NCI-H446 (cell line): ENCODE measurements at regions not wholly inside any gene's neighbourhood (a gene's known extent, or its start where the extent isn't known, plus 50 kb on each side); places are given as distances from the start of the nearest gene placed in this dataset.

ENCODE experiments used
- DNase-seq, 2 experiments: peaks; one replicate each; lab custom pipeline; 2025; lab: John Stamatoyannopoulos, UW

DNA sequence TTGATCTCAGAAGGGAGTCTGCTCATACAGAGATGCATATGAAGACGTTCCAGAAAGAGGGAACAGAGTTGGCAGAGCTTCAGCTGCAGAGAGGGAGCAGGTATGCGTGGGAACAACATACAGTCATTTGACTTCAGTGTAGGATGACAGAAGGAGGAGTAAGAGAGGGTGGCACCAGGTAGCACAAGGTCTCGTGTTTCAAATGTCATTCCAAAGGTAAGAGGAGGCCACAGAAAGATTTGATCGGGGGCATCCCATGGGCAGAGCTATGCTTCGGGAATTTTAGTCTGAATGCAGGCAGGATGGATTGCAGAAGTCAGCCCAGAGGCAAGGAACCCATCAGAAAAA lies 367.1 kb downstream of the CDK5RAP2 start:
- no peak for DNase-seq

DNA sequence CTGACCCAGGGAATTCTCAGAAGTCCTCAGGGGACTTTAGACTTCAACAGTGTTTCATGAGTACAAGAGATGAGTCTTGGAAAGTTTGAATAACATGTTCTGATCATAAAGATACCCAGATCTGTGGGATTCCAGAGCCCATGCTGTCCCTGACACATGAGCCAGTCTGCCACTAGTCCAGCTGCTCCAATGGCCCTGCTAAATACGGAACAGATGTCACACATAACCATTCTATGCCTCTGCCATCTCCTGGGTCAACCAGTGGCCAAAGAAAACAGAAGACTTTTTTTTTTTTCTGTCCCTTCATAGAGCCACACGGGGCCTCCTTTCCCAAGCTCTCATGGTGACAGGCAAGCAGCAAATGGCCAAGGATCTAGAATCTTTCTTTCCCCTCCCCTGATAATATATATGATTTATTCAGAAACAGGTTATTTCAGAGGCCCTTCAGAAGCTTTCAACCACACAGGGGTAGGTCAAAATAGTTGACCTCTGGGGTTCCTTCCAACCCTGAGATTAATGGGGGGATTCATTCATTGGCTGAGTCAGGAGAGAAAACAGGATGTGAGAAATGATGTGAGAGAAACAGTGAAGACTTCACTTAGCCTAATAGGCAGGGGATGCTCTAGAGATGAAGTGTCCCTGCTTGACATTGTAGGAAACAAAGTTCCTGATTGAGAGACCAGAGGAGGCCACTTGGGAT lies 367.7 kb downstream of the CDK5RAP2 start:
- no peak for DNase-seq

DNA sequence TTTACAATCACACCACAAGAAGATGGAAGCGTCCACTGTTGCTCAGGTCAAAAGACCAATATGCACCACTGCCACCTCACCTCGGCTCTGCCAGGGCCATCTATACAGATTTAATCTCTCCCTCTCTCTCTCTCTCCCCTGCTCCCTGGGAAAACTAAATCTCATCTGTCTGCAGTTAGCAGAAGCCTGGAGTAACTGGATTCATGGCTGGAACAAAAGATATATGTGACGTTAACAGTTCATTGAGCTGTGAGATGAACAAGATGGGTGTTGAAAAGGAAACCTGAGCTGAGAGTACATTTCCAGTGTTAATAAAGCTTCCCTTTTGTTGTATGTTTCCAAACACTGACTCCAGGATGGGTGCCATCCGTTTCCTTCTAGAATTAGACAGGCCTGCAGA lies 369.7 kb downstream of the CDK5RAP2 start:
- no peak for DNase-seq

DNA sequence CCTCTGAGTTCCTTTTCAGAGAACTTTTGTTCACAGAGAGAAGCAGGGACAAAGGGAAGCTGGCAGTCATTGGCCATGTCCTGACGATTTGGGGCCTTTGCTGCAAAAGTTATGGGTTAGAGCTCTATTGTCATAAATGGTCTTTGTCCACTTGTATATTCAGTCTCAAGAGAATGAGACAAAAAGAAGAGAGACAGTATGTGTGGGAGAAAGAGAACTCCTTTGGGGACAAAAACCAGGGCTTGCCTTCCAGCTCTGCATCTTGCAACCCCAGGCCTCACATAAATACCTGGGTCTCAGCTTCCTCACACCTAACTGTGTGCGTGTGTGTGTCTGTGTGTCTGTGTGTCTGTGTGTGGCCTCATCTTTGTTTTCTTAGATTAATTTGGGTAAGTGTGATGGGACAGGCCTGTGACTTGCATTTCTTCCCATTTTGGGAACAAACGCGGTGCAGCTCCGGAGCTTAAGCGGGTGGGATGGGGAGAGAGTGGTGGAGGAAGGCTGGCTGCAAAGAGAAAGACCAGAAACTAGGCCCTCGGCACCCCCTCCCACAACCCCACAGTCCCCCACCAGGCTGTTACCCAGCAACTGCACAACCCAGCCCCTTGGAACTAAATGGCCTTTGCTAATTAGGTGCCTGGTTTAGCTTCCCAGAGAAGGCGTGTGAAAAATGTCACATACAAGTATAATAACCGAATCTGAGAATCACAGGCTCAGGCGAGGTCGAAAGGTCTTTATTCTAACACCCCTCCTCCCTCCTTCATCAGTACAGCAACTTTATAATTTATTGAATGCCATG lies 376.9 kb downstream of the CDK5RAP2 start:
- no peak for DNase-seq

DNA sequence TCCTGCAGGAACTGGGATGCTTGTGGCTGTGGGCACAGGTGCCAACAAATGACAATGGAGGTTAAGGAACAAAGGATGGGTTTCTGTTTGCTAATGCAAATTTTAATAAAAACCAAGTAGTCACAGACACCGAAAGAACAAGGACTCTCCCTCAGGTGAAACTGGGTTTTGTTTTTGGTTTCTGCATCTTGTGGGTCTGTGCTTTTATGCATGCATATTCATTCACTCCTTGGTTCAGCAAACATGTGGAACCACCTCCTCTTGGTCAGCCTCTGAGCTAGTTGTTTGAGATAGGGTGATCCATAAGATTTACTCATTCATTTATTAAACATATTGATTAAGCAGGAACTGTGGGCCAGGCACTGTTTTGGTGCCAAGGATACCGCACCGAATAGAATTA lies 381.9 kb downstream of the CDK5RAP2 start:
- no peak for DNase-seq

DNA sequence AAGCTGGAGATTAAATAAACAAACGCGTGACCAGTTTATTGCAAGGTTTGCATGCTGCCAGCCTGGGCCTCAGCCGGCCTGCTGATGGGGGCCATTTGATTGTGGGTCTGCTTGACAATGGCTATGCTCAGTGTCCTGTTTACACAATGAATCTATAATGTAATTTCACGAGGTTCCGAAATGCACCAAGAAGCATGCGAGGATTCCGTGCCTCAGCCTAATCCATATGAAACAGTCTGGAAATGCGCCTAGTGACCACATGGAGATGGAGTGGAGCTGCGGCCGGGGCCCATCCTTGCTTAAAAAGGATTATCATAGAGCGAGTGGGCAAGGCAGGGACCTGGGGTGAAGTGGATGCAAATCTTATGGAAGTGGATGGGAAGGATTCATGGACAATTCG lies 382.4 kb downstream of the CDK5RAP2 start:
- no peak for DNase-seq

DNA sequence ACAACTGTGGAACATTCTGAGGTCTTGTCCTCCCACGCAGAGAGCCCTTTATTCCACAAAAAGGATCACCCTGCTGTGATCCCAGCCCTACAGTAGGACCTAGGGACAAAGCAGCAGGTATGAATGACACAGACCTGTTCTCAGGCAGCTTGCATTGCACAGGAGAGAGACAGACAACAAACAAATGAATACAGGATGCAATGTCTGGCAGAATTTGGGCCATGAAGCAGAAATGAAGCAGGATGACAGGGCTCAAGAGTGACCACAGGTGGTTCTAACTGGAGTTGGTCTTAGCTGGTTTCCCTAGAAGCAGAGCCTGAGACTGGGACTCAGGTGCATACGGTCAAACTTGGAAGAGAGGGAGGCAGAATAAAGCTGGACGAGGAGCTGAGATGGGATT lies 388.8 kb downstream of the CDK5RAP2 start:
- DNase-seq = no peak

DNA sequence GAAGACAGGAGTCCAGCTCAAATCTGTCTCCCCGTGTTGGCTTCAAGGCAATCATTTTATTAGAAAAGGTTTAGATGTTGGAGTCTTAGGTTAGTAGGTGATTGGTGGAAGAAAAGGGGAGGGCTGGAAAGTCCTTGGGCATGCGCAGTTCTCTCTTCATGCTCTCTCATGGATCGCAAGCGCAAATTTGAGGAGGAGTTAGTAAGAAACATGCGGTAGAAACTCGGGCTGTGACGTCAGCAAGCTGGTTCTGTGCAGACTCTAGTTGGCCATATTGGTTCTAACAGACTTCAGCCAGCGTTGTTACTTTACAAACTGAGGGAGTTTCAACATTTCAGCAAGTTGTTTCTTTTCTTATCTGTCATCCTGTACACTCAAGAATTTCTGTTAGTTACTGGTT lies 392.2 kb downstream of the CDK5RAP2 start:
- DNase-seq = no peak

DNA sequence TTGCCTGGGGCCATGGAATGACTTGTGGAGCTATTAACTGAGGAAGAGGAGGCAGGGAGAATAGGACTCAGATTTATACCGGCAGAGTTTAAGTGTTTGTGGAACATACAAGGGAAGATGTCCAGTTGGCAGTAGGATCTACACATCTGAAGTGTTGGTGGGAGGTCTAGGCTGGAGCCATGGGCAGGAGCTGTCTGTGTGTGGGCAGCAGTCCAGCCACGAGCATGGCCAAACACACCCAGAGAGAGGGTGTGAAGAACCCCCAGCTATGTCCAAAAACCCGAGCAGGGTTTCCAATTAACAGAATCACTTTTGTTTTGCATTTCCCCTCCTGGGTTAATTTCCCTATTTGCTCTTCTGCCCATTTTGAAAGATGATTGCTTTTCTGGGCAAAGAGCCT lies 393.7 kb downstream of the CDK5RAP2 start:
- DNase-seq = peak; percentile 46 to 74

DNA sequence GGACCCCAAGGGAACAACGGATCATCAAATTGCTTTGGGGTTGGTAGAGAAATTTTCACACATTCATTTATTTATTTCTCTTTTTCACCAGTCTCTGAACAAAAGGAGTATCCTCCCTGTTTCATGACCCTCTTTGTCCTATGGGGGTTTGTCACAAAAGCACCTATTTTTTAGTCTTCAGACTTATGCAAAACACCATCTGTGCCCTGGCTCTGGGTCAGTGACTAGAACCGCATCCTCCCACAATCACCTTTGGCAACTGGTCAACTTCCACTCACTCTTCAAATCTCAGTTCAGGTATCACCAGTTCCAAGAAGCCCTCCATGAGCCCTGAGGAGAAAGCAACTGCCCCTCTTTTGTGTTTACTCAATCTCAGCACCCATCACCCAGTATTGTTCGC lies 395.7 kb downstream of the CDK5RAP2 start:
- DNase-seq = no peak

DNA sequence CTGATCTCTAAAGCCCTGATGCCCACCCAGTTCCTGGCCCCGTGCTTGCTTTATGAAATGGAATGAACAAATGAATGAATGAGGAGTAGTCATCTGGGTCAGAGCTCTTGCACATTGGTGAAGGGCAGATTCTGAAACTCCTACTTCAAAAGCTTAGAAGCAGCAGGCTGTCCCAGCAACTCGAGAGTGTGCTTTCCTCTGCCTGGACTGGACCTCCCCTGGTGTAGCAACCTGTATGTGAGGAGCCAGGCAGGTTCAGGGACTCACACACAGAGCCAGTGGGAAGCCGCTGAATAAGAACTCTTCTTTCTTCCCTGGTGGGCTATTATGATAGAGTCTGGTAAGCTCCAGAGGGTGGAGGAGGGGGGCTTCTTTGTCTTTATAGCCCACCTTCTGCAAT lies 396.4 kb downstream of the CDK5RAP2 start:
- no peak for DNase-seq

DNA sequence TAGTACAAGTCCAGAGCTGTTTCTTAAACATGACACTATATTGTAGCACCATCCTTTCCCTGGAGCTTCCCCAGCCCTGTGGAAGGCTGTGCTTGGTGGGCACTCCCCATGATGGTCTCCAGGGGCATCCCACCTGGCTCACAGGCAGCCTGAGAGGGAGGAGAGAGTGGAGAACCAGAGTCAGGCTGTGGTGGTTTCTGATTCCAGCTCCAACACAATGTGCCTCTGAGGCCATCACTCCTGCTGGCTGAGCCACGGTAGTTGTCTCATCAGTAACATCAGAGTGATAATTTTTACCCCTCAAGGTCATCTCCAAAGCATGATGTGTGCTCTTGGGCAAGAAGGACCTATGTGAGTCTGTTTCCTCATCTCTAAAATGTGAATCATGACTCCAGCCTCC lies 398.0 kb downstream of the CDK5RAP2 start:
- no peak for DNase-seq

DNA sequence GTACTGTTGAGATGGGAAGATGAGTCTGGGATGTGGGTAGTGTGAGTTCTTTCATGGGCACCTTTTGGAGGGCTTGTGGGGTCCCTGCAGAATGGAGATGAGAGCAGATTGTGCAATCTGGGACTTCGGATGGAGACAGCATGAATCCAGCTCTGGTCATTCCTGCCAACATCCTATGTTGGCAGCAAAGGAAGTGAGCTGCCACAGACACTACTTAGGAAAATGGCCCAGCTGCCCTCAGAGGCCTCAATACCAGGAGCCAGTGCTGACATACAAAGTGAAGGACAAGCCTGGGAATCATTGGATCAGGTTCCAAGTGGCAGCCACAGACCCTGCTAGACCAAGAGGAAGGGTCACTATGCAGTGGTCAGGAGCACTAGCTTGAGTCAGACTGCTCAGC lies 402.8 kb downstream of the CDK5RAP2 start:
- peak in 1 of 2 experiments; percentile 59 for DNase-seq

DNA sequence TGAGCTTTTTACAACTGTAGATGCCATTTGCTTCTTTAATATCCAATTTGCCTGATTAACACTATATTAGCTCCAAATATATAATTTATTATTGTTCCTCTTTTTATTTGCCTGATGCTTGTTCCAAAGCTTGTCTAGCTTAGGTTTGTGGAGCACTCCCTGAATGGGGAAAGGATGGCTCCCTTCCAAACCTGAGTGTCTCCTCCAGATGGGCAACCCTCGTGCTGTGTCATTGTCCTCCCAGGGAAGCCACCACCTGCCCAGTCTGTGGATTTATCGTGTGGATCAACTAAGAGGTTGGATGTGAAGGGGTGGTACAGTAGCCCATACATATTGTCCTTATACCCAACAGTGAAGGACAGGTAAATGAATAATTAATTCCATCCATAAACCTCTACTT lies 404.9 kb downstream of the CDK5RAP2 start:
- peak; percentile 8 to 56 for DNase-seq

DNA sequence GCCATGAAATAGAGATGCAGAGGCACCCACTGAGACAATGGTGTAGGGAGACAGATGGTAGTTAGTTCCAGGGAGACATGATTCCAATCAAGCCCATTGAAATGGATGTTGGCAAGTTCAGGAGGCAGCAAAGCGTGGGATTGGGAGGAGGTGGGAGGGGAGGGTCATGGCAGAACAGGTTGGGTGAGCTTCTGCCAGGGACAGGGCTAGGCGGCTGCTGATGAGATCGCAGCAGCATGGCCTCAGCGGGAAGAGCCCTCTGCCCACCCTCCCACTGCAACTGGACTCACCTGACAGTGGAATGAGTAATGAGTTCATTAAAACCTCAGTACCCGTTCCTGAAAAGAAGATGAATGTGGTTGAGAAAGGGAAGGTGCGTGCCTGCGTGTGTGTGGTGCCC lies 418.2 kb downstream of the CDK5RAP2 start:
- peak; percentile 7 to 64 for DNase-seq

DNA sequence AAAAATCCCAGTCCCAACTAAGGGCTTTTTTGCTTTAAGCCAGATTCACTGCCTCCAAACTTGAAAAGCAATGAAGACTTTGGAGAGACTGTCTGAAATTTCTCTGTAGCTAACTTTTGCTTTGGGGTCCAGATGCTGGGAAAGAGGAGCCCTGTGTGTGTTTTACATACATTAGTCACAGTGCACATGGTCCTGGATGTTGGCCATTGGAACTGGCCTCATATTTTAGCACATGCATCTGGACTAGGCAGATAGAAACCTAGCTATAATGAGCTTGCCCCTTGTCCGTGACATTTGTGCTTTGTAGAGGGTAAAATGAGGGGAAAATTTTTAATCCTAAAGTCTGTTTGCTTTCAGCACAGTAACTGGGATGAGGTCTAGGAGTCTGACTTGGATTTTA lies 421.7 kb downstream of the CDK5RAP2 start:
- peak in 1 of 2 experiments; percentile 24 for DNase-seq

DNA sequence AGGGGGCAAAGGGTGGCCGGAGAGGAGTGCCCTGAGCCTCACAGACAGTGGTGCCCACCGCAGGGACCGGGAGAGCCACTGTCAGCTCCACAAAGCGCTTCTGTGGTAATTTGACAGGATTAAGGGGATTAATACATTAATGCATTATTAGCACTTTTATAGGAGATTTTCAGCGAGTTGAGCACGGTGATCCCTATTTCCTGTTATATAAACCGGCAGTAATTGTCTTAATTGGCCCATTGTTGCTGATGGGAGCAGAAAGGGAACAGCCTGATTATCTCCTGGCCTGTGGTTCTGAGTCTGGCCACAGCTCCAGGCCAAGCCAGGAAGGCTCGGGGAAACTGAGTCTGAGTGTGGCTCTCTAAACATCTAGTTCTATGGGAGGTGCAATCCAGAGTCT lies 423.6 kb downstream of the CDK5RAP2 start:
- DNase-seq = no peak

DNA sequence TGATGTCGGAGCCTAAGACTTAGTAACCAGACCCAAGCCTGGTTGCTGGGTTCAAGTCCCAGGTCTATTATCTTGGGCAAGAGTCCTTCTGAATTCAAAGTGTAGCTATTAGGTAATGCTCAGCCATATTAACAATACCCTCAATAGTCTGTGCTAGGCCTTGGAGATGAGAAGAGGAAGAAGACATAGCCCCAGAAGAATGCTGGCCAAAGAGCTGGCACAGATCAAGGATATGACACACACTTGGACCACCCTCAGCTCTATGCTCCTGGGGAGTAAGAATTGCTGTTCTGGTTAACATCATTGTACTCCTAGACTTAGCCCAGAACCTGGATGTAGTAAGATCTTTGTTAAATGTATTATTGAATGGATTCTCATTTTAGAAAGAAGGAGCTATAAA lies 426.7 kb downstream of the CDK5RAP2 start:
- DNase-seq = peak in 1 of 2 experiments; percentile 6

DNA sequence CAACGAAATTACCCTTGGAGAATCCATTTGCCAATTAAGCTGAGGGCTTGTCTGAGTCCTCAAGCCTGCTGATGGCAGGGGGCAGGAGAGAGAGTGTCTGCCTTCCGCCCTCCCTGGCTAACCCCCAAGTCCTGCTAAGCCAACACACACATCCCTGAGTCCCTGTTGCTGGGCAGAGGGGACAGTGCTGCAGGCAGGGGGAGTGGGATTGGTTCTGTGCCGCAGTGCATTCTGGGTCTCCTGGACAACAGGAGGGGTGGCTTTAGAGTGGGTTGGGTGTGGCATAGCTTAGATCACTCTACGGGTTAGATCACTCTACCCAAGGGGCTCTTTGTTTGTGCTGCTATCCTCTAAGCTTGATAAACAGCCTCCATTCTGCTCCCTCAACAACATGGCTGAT lies 427.7 kb downstream of the CDK5RAP2 start:
- DNase-seq = peak; percentile 83 to 86

DNA sequence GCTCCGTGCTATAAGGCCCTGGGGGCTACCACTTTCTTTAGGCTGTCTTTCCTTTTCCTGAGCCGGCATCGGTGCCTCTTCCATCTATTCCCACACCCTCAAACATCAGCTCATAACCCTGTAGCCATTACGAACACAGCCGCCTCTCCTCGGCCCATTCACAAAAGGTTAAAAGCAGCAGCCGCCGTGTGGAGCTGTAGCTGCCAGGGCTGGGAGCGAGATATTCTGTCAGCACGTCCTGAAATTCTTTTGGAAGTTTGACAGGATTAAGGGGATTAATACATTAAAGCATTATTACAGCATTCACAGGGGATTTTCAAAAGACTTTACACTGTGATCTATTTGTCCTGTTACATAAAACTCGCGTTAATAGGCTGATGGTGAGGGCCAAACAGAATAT lies 428.2 kb downstream of the CDK5RAP2 start:
- DNase-seq = peak; percentile 49 to 53

DNA sequence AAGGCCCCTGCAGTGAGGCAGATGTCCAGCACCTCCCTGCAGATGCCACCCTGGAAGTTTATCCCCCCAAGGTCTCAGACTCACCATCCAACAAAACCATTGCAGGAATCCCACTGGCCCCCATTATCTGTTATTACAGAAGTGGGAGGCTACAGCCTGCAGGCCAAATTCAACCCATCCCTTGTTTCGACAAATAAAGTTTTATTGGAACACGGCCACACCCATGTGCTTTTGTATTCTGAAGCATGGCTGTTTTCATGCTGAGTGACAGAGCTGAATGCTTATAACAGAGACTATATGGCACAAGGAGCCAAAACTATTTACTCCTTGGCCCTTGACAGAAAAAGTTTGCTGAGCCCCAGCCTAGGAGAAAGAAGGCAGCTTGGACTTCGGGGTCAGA lies 428.8 kb downstream of the CDK5RAP2 start:
- DNase-seq = peak in 1 of 2 experiments; percentile 2

DNA sequence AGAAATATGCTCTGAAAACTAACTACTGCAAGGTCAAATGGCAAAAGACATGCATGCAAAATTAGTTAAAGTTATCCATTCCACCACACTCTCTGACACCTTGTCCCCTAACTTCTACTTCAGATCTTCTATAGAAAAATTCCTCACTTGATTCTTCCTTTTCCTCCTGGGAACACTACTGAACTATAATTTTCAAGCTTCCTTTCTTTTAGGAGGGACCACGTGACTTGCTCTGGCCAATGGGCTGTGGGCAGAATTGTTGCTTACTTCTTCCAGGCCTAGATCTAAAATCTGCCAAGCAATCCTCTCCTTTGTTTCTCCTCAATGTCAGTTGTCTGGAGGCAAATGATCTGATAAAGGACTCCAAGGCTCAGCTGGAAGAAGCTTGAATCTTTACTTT lies 441.0 kb downstream of the CDK5RAP2 start:
- DNase-seq = no peak

DNA sequence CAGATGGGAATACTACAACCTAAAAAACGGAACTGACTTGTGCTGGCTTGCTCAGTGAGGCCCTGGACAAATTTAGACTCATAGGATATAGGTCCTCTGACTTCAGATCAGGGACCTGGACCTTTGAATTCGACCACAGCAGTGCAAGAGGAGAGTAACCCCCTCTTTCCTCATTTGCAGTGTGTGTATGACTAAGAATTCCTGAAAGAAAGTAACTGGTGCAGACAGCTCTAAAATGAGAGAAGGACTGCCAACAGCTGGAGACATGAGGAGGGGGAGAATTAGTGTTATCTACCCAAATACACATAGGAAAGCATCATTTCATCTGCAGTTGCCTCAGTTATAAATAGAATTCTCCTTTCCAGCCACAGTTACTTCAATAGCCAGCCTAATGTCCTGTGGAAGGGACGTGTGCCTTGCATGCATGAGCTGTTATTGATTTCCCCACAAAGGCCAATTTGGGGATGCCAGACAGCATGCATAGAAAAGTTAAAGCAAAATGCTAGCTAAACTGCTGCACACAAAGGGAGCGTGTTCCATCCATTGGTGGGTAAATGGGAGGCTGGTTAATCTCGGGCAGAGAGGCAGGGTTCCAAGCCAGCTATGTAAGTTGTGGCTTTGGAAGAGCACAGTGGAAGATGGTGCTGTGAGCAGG lies 442.7 kb downstream of the CDK5RAP2 start:
- DNase-seq = no peak
